SK-N-MC (cell line): ENCODE measurements at regions not wholly inside any gene's neighbourhood (a gene's known extent, or its start where the extent isn't known, plus 50 kb on each side); places are given as distances from the start of the nearest gene placed in this dataset.

Experiments used
- EZH2 ChIP-seq: fragments of 200-600 bp; sonication (generic); IDR thresholded peaks from one replicate; pipeline ENCODE4 v1.6.1; 2017; ENCODE audit warnings: antibody characterized with exemption
- POLR2AphosphoS5 ChIP-seq: IDR thresholded peaks from 2 replicates; pipeline ENCODE4 v1.6.1; 2012; ENCODE audit warnings: mild to moderate bottlenecking, low read depth, low read length, borderline replicate concordance

DNA sequence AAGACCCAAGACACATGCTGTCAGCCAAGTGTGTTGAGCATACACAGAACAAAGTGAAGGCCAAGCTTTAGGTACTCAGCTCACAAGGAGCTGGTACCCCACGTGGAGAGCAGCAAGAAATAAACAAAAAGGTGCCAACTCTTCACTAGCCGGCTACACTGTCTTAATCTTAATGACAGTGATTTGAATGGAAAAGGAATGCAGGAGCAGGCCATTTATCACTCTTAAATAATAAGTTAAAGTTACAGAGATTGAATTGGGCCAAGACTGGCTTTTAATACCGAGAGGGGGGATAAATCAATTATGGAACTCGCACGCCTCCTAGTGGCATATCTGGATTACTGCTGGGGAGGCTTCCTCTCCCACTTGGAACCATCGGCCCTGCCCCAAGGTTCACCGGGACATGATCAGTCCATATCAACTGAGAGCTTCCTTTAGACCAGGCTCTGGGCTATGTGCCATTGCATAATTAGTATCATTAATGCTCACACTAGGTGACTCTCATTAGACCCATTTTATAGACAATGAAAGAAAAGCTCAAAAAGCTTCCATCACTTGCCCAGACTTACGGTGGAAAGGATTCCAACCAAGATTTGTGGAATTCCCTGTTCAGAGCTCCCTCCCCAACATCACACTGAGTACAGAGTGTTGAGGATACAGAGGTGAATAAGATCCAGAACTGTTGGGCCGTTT lies 94.0 kb downstream of the ACTL7B start:
- TF ChIP-seq EZH2 (no peak), POLR2AphosphoS5 (no peak)
